ENCODE measurements at regions not wholly inside any gene's neighbourhood (a gene's known extent, or its start where the extent isn't known, plus 50 kb on each side); places are given as distances from the start of the nearest gene placed in this dataset.

- RAD21 ChIA-PET (ENCODE audit: unreplicated experiment) = no interaction called here
- H3K4me1 ChIP-seq (ENCODE audit: control insufficient read depth, insufficient read depth, low read length) = no peaks in the 10 kb centered on the region
- H3K79me2 ChIP-seq (ENCODE audit: control insufficient read depth, insufficient read depth, low read length) = no peaks in the 10 kb centered on the region
- DNase-seq (ENCODE audit: low read depth, low spot score) = no peak
- H3K9ac ChIP-seq (ENCODE audit: control insufficient read depth, insufficient read depth, low read length) = no peak overlapping the region
- intact Hi-C loops (cut with micrococcal nuclease; ENCODE audit: unreplicated experiment) (no loop called here), in situ Hi-C loops (cut with MboI) (no loop called here)
- ATAC-seq = no peak
- H3K27me3 ChIP-seq (replicated peaks in 1 of 2; ENCODE audit: control insufficient read depth in 2 of 2, insufficient read depth in 2 of 2, low read length in 1 of 2) = no peaks in the 10 kb centered on the region
- no peak overlapping the region for H2AFZ ChIP-seq (ENCODE audit: control insufficient read depth, low read depth, low read length)
- no peak for FAIRE-seq
- POLR2A ChIA-PET = no interaction called here
- H4K20me1 ChIP-seq (ENCODE audit: control insufficient read depth, insufficient read depth) = no peaks in the 10 kb centered on the region
- H3K27ac ChIP-seq (ENCODE audit: control insufficient read depth, insufficient read depth) = no peak overlapping the region
- no peak overlapping the region for H3K4me3 ChIP-seq
- CTCF ChIA-PET = no interaction called here
- no peaks in the 10 kb centered on the region for H3K36me3 ChIP-seq (ENCODE audit: control insufficient read depth in 2 of 2, insufficient read depth in 2 of 2, low read length in 1 of 2)
- H3K9me3 ChIP-seq (replicated peaks; ENCODE audit: control insufficient read depth, insufficient read depth, low read length) = no peaks in the 10 kb centered on the region
- BruUV-seq (replicated peaks) = no TSS peak
- 49% methylated on average over 8 of the region's 8 CpGs for WGBS (ENCODE audit: insufficient coverage, insufficient replicate concordance, low lambda C conversion rate, missing lambda C conversion rate)
- no peak overlapping the region for H3K4me2 ChIP-seq (ENCODE audit: control insufficient read depth, insufficient read depth)
- SMC1A ChIA-PET (ENCODE audit: uncharacterized antibody, unreplicated experiment) = no interaction called here
- TF ChIP-seq E2F8 (IDR thresholded peaks at IDR 0.05; ENCODE audit: low read depth, partially characterized antibody) (no peak), REST (IDR thresholded peaks at IDR 0.05; ENCODE audit: low read depth, low read length) (no peak), POLR2A (IDR thresholded peaks at IDR 0.05; ENCODE audit: low read depth, low read length) (no peak), FOXM1 (IDR thresholded peaks at IDR 0.05; ENCODE audit: low read depth, low read length) (no peak), RFX5 (IDR thresholded peaks at IDR 0.05; ENCODE audit: low read depth, low read length) (no peak), JUND (IDR thresholded peaks at IDR 0.05; ENCODE audit: low read depth, low read length) (no peak), BRCA1 (IDR thresholded peaks at IDR 0.05; ENCODE audit: low read depth, low read length) (no peak), PKNOX1 (IDR thresholded peaks at IDR 0.05) (no peak), EED (IDR thresholded peaks at IDR 0.05; ENCODE audit: low read depth) (no peak), ZNF274 (IDR thresholded peaks at IDR 0.05; ENCODE audit: insufficient read depth, insufficient read length) (no peak), EGR1 (IDR thresholded peaks at IDR 0.05; ENCODE audit: borderline replicate concordance in 1 of 2, low read depth in 2 of 2, low read length in 2 of 2) (no peak), IKZF1 (conservative IDR thresholded peaks at IDR 0.05) (no peak), SREBF2 (IDR thresholded peaks at IDR 0.05; ENCODE audit: low read length) (no peak), IRF4 (IDR thresholded peaks at IDR 0.05; ENCODE audit: low read depth, low read length) (no peak), POU2F2 (IDR thresholded peaks at IDR 0.05; ENCODE audit: borderline replicate concordance, low read depth, low read length) (no peak)
- TF ChIP-seq, protein P1, sequence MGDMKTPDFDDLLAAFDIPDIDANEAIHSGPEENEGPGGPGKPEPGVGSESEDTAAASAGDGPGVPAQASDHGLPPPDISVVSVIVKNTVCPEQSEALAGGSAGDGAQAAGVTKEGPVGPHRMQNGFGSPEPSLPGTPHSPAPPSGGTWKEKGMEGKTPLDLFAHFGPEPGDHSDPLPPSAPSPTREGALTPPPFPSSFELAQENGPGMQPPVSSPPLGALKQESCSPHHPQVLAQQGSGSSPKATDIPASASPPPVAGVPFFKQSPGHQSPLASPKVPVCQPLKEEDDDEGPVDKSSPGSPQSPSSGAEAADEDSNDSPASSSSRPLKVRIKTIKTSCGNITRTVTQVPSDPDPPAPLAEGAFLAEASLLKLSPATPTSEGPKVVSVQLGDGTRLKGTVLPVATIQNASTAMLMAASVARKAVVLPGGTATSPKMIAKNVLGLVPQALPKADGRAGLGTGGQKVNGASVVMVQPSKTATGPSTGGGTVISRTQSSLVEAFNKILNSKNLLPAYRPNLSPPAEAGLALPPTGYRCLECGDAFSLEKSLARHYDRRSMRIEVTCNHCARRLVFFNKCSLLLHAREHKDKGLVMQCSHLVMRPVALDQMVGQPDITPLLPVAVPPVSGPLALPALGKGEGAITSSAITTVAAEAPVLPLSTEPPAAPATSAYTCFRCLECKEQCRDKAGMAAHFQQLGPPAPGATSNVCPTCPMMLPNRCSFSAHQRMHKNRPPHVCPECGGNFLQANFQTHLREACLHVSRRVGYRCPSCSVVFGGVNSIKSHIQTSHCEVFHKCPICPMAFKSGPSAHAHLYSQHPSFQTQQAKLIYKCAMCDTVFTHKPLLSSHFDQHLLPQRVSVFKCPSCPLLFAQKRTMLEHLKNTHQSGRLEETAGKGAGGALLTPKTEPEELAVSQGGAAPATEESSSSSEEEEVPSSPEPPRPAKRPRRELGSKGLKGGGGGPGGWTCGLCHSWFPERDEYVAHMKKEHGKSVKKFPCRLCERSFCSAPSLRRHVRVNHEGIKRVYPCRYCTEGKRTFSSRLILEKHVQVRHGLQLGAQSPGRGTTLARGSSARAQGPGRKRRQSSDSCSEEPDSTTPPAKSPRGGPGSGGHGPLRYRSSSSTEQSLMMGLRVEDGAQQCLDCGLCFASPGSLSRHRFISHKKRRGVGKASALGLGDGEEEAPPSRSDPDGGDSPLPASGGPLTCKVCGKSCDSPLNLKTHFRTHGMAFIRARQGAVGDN (IDR thresholded peaks at IDR 0.05) = no peak
Measured at GRCh38 chr12:28645436-28645835, 455.2 kb downstream of the CCDC91 start.
